ENCODE measurements at regions not wholly inside any gene's neighbourhood (a gene's known extent, or its start where the extent isn't known, plus 50 kb on each side); places are given as distances from the start of the nearest gene placed in this dataset.

GRCh38 chr5:152094716-152095115 lies 170.1 kb upstream of the GLRA1 start:
- no peaks in the 10 kb centered on the region for H4K20me1 ChIP-seq (ENCODE audit: insufficient read depth)
- ATAC-seq (no peak), DNase-seq (ENCODE audit: low read depth, low spot score) (no peak)
- intact Hi-C loops (cut with micrococcal nuclease): no loop called here
- no peaks in the 10 kb centered on the region for H3K36me3 ChIP-seq (ENCODE audit: control insufficient read depth in 1 of 2, insufficient read depth in 2 of 2, low read length in 2 of 2)
- H3K9me2 ChIP-seq (ENCODE audit: insufficient read depth): no peaks in the 10 kb centered on the region
- no TSS peak for BruUV-seq (replicated peaks)
- RAD21 ChIA-PET (ENCODE audit: low non-redundant PET in 1 of 2, low total read pairs in 2 of 2, uncharacterized antibody in 2 of 2, unreplicated experiment in 2 of 2): no interaction called here
- H3K4me3 ChIP-seq (replicated peaks in 1 of 2; ENCODE audit: low read depth in 1 of 2, low read length in 2 of 2): no peak overlapping the region
- POLR2A ChIA-PET: no interaction called here
- no peak overlapping the region for H3K27ac ChIP-seq (ENCODE audit: low read depth, low read length)
- no peak overlapping the region for H3K4me2 ChIP-seq (ENCODE audit: low read length)
- no peak overlapping the region for H3K9ac ChIP-seq (ENCODE audit: low read length)
- no peaks in the 10 kb centered on the region for H3K9me3 ChIP-seq (ENCODE audit: control insufficient read depth in 1 of 2, insufficient read depth in 1 of 2, low read depth in 1 of 2, low read length in 2 of 2)
- no peaks in the 10 kb centered on the region for H3K4me1 ChIP-seq (ENCODE audit: control insufficient read depth in 1 of 2, insufficient read depth in 2 of 2, low read length in 2 of 2)
- CTCF ChIA-PET: no interaction called here
- no peak for TF ChIP-seq EZH2phosphoT487 (IDR thresholded peaks at IDR 0.05; ENCODE audit: borderline replicate concordance)
- no peak overlapping the region for H2AFZ ChIP-seq (ENCODE audit: low read depth, low read length, poor library complexity, severe bottlenecking)
- no peaks in the 10 kb centered on the region for H3K79me2 ChIP-seq (ENCODE audit: insufficient read depth, low read length)
- H3K27me3 ChIP-seq (ENCODE audit: insufficient read depth, low read length): peaks cover 13% of the 10 kb centered on the region

- H2AFZ ChIP-seq (ENCODE audit: low read depth, low read length, poor library complexity, severe bottlenecking): no peak overlapping the region
- TF ChIP-seq ATF3 (IDR thresholded peaks at IDR 0.05): no peak
- no peak overlapping the region for H3K4me3 ChIP-seq (replicated peaks in 1 of 2; ENCODE audit: low read depth in 1 of 2, low read length in 2 of 2)
- POLR2A ChIA-PET: no interaction called here
- ATAC-seq (no peak), DNase-seq (ENCODE audit: low read depth, low spot score) (no peak)
- CTCF ChIA-PET: no interaction called here
- peaks cover 13% of the 10 kb centered on the region for H3K27me3 ChIP-seq (ENCODE audit: insufficient read depth, low read length)
- H3K9ac ChIP-seq (ENCODE audit: low read length): no peak overlapping the region
- no peaks in the 10 kb centered on the region for H3K4me1 ChIP-seq (ENCODE audit: control insufficient read depth in 1 of 2, insufficient read depth in 2 of 2, low read length in 2 of 2)
- no peaks in the 10 kb centered on the region for H3K79me2 ChIP-seq (ENCODE audit: insufficient read depth, low read length)
- no peaks in the 10 kb centered on the region for H4K20me1 ChIP-seq (ENCODE audit: insufficient read depth)
- no TSS peak for BruUV-seq (replicated peaks)
- H3K36me3 ChIP-seq (ENCODE audit: control insufficient read depth in 1 of 2, insufficient read depth in 2 of 2, low read length in 2 of 2): no peaks in the 10 kb centered on the region
- no peaks in the 10 kb centered on the region for H3K9me3 ChIP-seq (ENCODE audit: control insufficient read depth in 1 of 2, insufficient read depth in 1 of 2, low read depth in 1 of 2, low read length in 2 of 2)
- intact Hi-C loops (cut with micrococcal nuclease): no loop called here
- no peaks in the 10 kb centered on the region for H3K9me2 ChIP-seq (ENCODE audit: insufficient read depth)
- H3K4me2 ChIP-seq (ENCODE audit: low read length): no peak overlapping the region
- RAD21 ChIA-PET (ENCODE audit: low non-redundant PET in 1 of 2, low total read pairs in 2 of 2, uncharacterized antibody in 2 of 2, unreplicated experiment in 2 of 2): no interaction called here
- no peak overlapping the region for H3K27ac ChIP-seq (ENCODE audit: low read depth, low read length)
Observed at GRCh38 chr5:152094060-152094459, 169.4 kb upstream of the GLRA1 start.

GRCh38 chr5:152092580-152092979 lies 167.9 kb upstream of the GLRA1 start:
- H4K20me1 ChIP-seq (ENCODE audit: insufficient read depth): no peaks in the 10 kb centered on the region
- H3K9me3 ChIP-seq (ENCODE audit: control insufficient read depth in 1 of 2, insufficient read depth in 1 of 2, low read depth in 1 of 2, low read length in 2 of 2): no peaks in the 10 kb centered on the region
- RAD21 ChIA-PET (ENCODE audit: low non-redundant PET in 1 of 2, low total read pairs in 2 of 2, uncharacterized antibody in 2 of 2, unreplicated experiment in 2 of 2): no interaction called here
- H3K27ac ChIP-seq (ENCODE audit: low read depth, low read length): no peak overlapping the region
- no peak for ATAC-seq
- intact Hi-C loops (cut with micrococcal nuclease): no loop called here
- no peak for DNase-seq (ENCODE audit: low read depth, low spot score)
- no peak overlapping the region for H3K4me2 ChIP-seq (ENCODE audit: low read length)
- no peaks in the 10 kb centered on the region for H3K9me2 ChIP-seq (ENCODE audit: insufficient read depth)
- no peaks in the 10 kb centered on the region for H3K4me1 ChIP-seq (ENCODE audit: control insufficient read depth in 1 of 2, insufficient read depth in 2 of 2, low read length in 2 of 2)
- no TSS peak for BruUV-seq (replicated peaks)
- H3K79me2 ChIP-seq (ENCODE audit: insufficient read depth, low read length): no peaks in the 10 kb centered on the region
- H3K4me3 ChIP-seq (replicated peaks in 1 of 2; ENCODE audit: low read depth in 1 of 2, low read length in 2 of 2): no peak overlapping the region
- no peak overlapping the region for H2AFZ ChIP-seq (ENCODE audit: low read depth, low read length, poor library complexity, severe bottlenecking)
- H3K9ac ChIP-seq (ENCODE audit: low read length): no peak overlapping the region
- POLR2A ChIA-PET: no interaction called here
- CTCF ChIA-PET: no interaction called here
- H3K27me3 ChIP-seq (ENCODE audit: insufficient read depth, low read length): peaks cover 13% of the 10 kb centered on the region
- H3K36me3 ChIP-seq (ENCODE audit: control insufficient read depth in 1 of 2, insufficient read depth in 2 of 2, low read length in 2 of 2): no peaks in the 10 kb centered on the region
- TF ChIP-seq JUND (IDR thresholded peaks at IDR 0.05) (no peak), EGR1 (IDR thresholded peaks at IDR 0.05; ENCODE audit: low read depth) (no peak), ATF3 (IDR thresholded peaks at IDR 0.05) (no peak), RAD21 (IDR thresholded peaks at IDR 0.05; ENCODE audit: low read depth) (no peak), MAX (IDR thresholded peaks at IDR 0.05) (no peak), FOSL1 (IDR thresholded peaks at IDR 0.05; ENCODE audit: low read depth) (no peak), CEBPB (IDR thresholded peaks at IDR 0.05; ENCODE audit: low read depth) (no peak), POLR2A (IDR thresholded peaks at IDR 0.05; ENCODE audit: borderline replicate concordance, extremely low read depth, insufficient read depth, insufficient read length) (no peak), SP1 (IDR thresholded peaks at IDR 0.05; ENCODE audit: low read depth) (no peak), CBX3 (IDR thresholded peaks at IDR 0.05; ENCODE audit: low read depth) (no peak), EZH2phosphoT487 (IDR thresholded peaks at IDR 0.05; ENCODE audit: borderline replicate concordance) (no peak), ZBTB33 (IDR thresholded peaks at IDR 0.05; ENCODE audit: extremely low read depth, insufficient replicate concordance, low read length) (no peak), YY1 (IDR thresholded peaks at IDR 0.05; ENCODE audit: extremely low read depth, insufficient replicate concordance, low read depth, low read length) (no peak)

All from HCT116 (cell line).